Fibroblast of skin of right biceps (primary cell): ENCODE measurements at regions not wholly inside any gene's neighbourhood (a gene's known extent, or its start where the extent isn't known, plus 50 kb on each side); places are given as distances from the start of the nearest gene placed in this dataset.
"Not testable (repeated sequence)": the region's sequence is repeated elsewhere in the genome, so short reads cannot be mapped to it uniquely, and the experiment has no call there.

Experiments
- DNase-seq: peaks from one replicate; pipeline ENCODE4 v3.0.0-alpha.2; 2013

GRCh38 chr7:26954951-26955350 lies 90.6 kb upstream of the SKAP2 start:
- DNase-seq, result no peak

GRCh38 chr7:26951407-26951950 lies 87.1 kb upstream of the SKAP2 start:
- no peak for DNase-seq

DNA sequence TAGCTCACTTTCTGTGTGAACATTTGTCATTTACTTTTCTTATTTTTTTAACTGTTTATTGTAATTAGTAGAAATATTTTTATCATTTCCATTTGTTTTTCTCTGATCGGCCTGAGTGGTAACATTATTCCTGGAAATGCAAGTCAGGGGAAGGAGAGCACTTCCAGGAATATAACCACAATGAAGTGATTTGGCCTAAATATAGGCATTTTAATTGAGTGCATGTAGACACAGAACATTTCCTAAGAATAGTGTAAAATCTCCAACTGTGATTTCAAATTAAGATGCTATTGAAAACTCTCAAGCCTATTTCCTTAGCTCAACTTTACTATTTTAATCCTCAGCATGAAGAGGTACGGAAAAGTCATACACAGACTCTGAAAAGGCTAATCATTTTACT lies 86.5 kb upstream of the SKAP2 start:
- no peak for DNase-seq

DNA sequence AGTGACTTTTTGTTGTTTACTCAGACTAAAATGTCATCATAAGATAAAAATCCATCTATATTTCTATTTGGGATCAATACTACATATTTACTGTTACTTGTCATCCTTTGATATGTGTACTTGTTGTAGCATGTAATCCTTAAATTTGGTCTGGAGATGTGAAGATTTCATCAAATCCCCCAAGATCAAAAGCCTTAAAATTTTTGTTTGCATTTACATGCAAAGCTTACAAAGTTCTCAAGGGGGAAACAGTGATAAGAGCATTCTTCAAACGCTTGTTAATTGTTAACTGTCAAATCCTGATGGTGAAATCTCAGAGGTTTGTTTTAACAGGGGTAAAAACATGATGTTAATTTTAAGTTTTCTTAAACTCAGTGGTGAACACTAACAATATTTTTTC lies 84.9 kb upstream of the SKAP2 start:
- DNase-seq, result no peak

DNA sequence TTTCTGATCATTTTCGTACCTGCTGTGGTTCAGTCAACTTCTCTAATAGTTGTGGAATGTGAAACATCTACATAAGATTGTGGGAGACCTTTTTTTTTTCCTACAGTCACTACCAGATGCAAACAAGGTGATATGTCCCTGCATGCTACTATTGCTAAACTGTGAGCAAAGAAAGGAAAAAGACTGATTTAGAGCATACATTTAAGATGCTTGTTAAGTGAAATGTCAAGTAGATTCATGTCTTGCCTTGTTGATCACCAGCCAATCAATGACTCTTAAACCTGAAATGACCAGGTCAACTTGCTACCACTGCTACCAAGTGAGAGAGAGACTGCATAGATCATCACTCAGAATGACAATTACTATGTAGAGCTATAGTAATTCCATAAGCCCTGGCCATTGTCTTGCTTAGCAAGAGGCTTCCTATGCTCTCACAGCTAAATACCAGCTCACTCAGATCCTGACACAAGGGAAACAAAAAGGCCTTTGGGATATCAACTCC lies 84.3 kb upstream of the SKAP2 start:
- no peak for DNase-seq

GRCh38 chr7:26944501-26945358 lies 80.3 kb upstream of the SKAP2 start:
- DNase-seq, result no peak

- DNase-seq, result no peak
These were observed 73.7 kb upstream of the SKAP2 start for GRCh38 chr7:26937939-26938623.

- DNase-seq, result peak; percentile 8
These were observed 72.9 kb upstream of the SKAP2 start for GRCh38 chr7:26937306-26937705.

- not testable (repeated sequence) for DNase-seq
These were observed 68.2 kb upstream of the SKAP2 start for GRCh38 chr7:26932616-26933015.

DNA sequence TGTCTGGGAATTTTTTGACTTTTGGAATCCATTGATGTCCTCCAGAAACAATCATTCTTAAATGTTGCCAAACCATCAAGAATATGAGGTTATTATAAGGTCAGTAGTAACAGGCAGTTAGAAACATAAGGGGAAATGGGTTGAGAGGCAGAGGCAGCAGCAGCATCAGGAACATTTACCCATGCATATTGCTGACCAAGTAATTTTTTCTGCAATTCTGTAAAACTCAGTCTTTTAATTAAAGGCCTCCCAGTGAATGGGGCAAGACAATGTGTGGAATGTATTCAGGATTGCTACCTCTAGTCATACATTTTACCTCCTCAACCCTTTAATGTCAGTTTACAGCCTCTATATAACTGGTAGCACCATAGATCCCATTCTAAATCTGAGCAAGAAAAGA lies 66.5 kb upstream of the SKAP2 start:
- no peak for DNase-seq

DNA sequence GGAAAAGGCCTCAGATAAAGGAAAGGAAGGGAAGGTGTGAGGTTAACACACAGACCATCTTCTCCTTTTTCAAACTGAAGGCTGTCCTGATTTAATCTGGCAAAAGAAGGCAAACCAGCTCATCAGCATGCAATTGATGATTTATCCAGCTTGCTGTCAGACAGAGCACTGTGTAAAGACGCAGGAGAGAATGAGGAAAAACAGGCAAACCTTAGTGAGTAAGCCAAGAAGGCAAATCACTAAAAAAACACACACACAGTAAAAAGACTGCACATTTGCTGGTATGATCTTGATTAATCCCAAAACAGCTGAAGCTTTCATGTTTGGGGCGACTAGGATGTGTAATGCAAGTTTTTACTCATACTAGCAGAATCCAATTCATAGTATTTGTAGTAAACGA lies 65.8 kb upstream of the SKAP2 start:
- peak; percentile 3 for DNase-seq

GRCh38 chr7:26928703-26929347 lies 64.4 kb upstream of the SKAP2 start:
- no peak for DNase-seq

GRCh38 chr7:26925768-26926167 lies 61.4 kb upstream of the SKAP2 start:
- DNase-seq, result no peak

GRCh38 chr7:26924149-26924767 lies 59.9 kb upstream of the SKAP2 start:
- no peak for DNase-seq

GRCh38 chr7:26919906-26920493 lies 55.6 kb upstream of the SKAP2 start:
- no peak for DNase-seq

GRCh38 chr7:26918241-26918640 lies 53.9 kb upstream of the SKAP2 start:
- no peak for DNase-seq

- no peak for DNase-seq
These were observed 52.5 kb upstream of the SKAP2 start for GRCh38 chr7:26916779-26917320.

GRCh38 chr7:26916336-26916735 lies 51.9 kb upstream of the SKAP2 start:
- DNase-seq, result no peak
